ENCODE measurements at regions not wholly inside any gene's neighbourhood (a gene's known extent, or its start where the extent isn't known, plus 50 kb on each side); places are given as distances from the start of the nearest gene placed in this dataset.

GRCh38 chr7:140283472-140283871, 106.7 kb upstream of the KDM7A start:
- Histone ChIP-seq H3K27me3 (ENCODE audit: control insufficient read depth, insufficient read depth, low read length) (no peaks in the 10 kb centered on the region), H3K27ac (ENCODE audit: insufficient read depth, low read length) (no peak overlapping the region), H3K4me1 (ENCODE audit: control insufficient read depth, extremely low read depth, insufficient read depth, low read length) (no peaks in the 10 kb centered on the region), H3K9ac (ENCODE audit: insufficient read depth, low read length) (no peak overlapping the region), H3K79me2 (ENCODE audit: control insufficient read depth, insufficient read depth, low read length) (no peaks in the 10 kb centered on the region), H3K36me3 (ENCODE audit: control insufficient read depth, insufficient read depth, low read length) (no peaks in the 10 kb centered on the region), H3K4me2 (ENCODE audit: extremely low read depth, insufficient read depth, low read length) (no peak overlapping the region), H3K4me3 (replicated peaks in 1 of 4; ENCODE audit: control extremely low read depth in 1 of 4, insufficient read depth in 1 of 4, low read depth in 3 of 4, low read length in 4 of 4) (no peak overlapping the region), H4K20me1 (ENCODE audit: control insufficient read depth, extremely low read depth, insufficient read depth, low read length) (no peaks in the 10 kb centered on the region), H3K9me3 (ENCODE audit: control insufficient read depth, insufficient read depth, low read depth, low read length) (no peaks in the 10 kb centered on the region), H2AFZ (ENCODE audit: low read length) (no peak overlapping the region)
- TF ChIP-seq EZH2 (IDR thresholded peaks at IDR 0.05; ENCODE audit: low read length, missing control alignments) (no peak), CTCF (conservative IDR thresholded peaks at IDR 0.05 in 1 of 2, IDR thresholded peaks at IDR 0.05 in 1 of 2; ENCODE audit: low read depth in 1 of 2, low read length in 2 of 2) (no peak)
- no peak for DNase-seq (ENCODE audit: low read depth in 2 of 2)

- Histone ChIP-seq H3K79me2 (ENCODE audit: control insufficient read depth, insufficient read depth, low read length) (no peaks in the 10 kb centered on the region), H3K27me3 (ENCODE audit: control insufficient read depth, insufficient read depth, low read length) (no peaks in the 10 kb centered on the region), H2AFZ (ENCODE audit: low read length) (no peak overlapping the region), H3K36me3 (ENCODE audit: control insufficient read depth, insufficient read depth, low read length) (no peaks in the 10 kb centered on the region), H3K4me2 (ENCODE audit: extremely low read depth, insufficient read depth, low read length) (no peak overlapping the region), H3K9me3 (ENCODE audit: control insufficient read depth, insufficient read depth, low read depth, low read length) (no peaks in the 10 kb centered on the region), H3K4me3 (replicated peaks in 1 of 4; ENCODE audit: control extremely low read depth in 1 of 4, insufficient read depth in 1 of 4, low read depth in 3 of 4, low read length in 4 of 4) (no peak overlapping the region), H3K9ac (ENCODE audit: insufficient read depth, low read length) (no peak overlapping the region), H4K20me1 (ENCODE audit: control insufficient read depth, extremely low read depth, insufficient read depth, low read length) (no peaks in the 10 kb centered on the region), H3K27ac (ENCODE audit: insufficient read depth, low read length) (no peak overlapping the region), H3K4me1 (ENCODE audit: control insufficient read depth, extremely low read depth, insufficient read depth, low read length) (no peaks in the 10 kb centered on the region)
- TF ChIP-seq CTCF (conservative IDR thresholded peaks at IDR 0.05 in 1 of 2, IDR thresholded peaks at IDR 0.05 in 1 of 2; ENCODE audit: low read depth in 1 of 2, low read length in 2 of 2) (no peak), EZH2 (IDR thresholded peaks at IDR 0.05; ENCODE audit: low read length, missing control alignments) (no peak)
- no peak for DNase-seq (ENCODE audit: low read depth in 2 of 2)
Measured at GRCh38 chr7:140281960-140282359, 105.2 kb upstream of the KDM7A start.

- Histone ChIP-seq H3K36me3 (ENCODE audit: control insufficient read depth, insufficient read depth, low read length) (no peaks in the 10 kb centered on the region), H4K20me1 (ENCODE audit: control insufficient read depth, extremely low read depth, insufficient read depth, low read length) (no peaks in the 10 kb centered on the region), H2AFZ (ENCODE audit: low read length) (no peak overlapping the region), H3K4me3 (replicated peaks in 1 of 4; ENCODE audit: control extremely low read depth in 1 of 4, insufficient read depth in 1 of 4, low read depth in 3 of 4, low read length in 4 of 4) (no peak overlapping the region), H3K27me3 (ENCODE audit: control insufficient read depth, insufficient read depth, low read length) (peaks cover 5% of the 10 kb centered on the region), H3K9ac (ENCODE audit: insufficient read depth, low read length) (no peak overlapping the region), H3K27ac (ENCODE audit: insufficient read depth, low read length) (no peak overlapping the region), H3K9me3 (ENCODE audit: control insufficient read depth, insufficient read depth, low read depth, low read length) (no peaks in the 10 kb centered on the region), H3K79me2 (ENCODE audit: control insufficient read depth, insufficient read depth, low read length) (no peaks in the 10 kb centered on the region), H3K4me1 (ENCODE audit: control insufficient read depth, extremely low read depth, insufficient read depth, low read length) (no peaks in the 10 kb centered on the region), H3K4me2 (ENCODE audit: extremely low read depth, insufficient read depth, low read length) (no peak overlapping the region)
- DNase-seq (ENCODE audit: low read depth in 2 of 2) = no peak
- TF ChIP-seq EZH2 (IDR thresholded peaks at IDR 0.05; ENCODE audit: low read length, missing control alignments) (no peak), CTCF (conservative IDR thresholded peaks at IDR 0.05 in 1 of 2, IDR thresholded peaks at IDR 0.05 in 1 of 2; ENCODE audit: low read depth in 1 of 2, low read length in 2 of 2) (no peak)
Measured at GRCh38 chr7:140281255-140281654, 104.5 kb upstream of the KDM7A start.
